Pancreas (tissue), 10 donors: ENCODE measurements at regions not wholly inside any gene's neighbourhood (a gene's known extent, or its start where the extent isn't known, plus 50 kb on each side); places are given as distances from the start of the nearest gene placed in this dataset.

Experiments
- ATAC-seq, 4 donors: fragments of 200-7000 bp; cut with Tn5 transposase; one replicate each; pipeline versions ENCODE4 v1.8.0 to v1.9.1; 2020; ENCODE audit warnings: mild to moderate bottlenecking in 4 of 4, moderate library complexity in 4 of 4
- DNase-seq, 6 donors: peaks; one replicate each; pipeline ENCODE4 v3.0.0-alpha.2; 2020
- FAIRE-seq: peaks from 2 replicates; lab custom pipeline; 2012; peaks lifted over from hg19 to GRCh38; lab: Jason Lieb, UNC
- H3K27ac ChIP-seq, 4 donors: fragments of 200-600 bp; sonication (generic); 1 replicate in 3 of 4; 2 replicates in 1 of 4; pipeline versions ENCODE4 v1.5.0 to v1.8.0; 2020
- H3K27me3 ChIP-seq, 4 donors: fragments of 200-600 bp; one replicate each; pipeline ENCODE4 v1.8.0; 2021
- H3K36me3 ChIP-seq, 3 donors: fragments of 200-600 bp; sonication (generic) in 1 of 3; one replicate each; pipeline versions ENCODE4 v1.5.0 to v1.8.0; 2020 to 2021
- H3K4me1 ChIP-seq, 3 donors: fragments of 200-600 bp; one replicate each; pipeline ENCODE4 v1.8.0; 2021
- H3K4me3 ChIP-seq, 4 donors: fragments of 200-600 bp; sonication (generic) in 2 of 4; one replicate each; pipeline versions ENCODE4 v1.5.0 to v1.8.0; 2020 to 2021
- H3K9me3 ChIP-seq, 4 donors: fragments of 200-600 bp; one replicate each; pipeline ENCODE4 v1.8.0; 2021
- WGBS, 2 donors: extraction: QIAGEN DNeasy Blood & Tissue Kit; methylation state at CpG; one replicate each; pipeline ENCODE4 v1.1.7; 2013; 5-methylcytosine and 5-hydroxymethylcytosine counted together
- intact Hi-C, 3 donors: fragments of 100-400 bp; cut with DNase I; formaldehyde crosslinking; loops; one replicate each; pipeline versions ENCODE4 v1.11.1 to v1.14.2; 2022
- TF ChIP-seq, protein P1 (sequence below), 4 donors: fragments of 200-600 bp; sonication (generic) in 3 of 4; IDR thresholded peaks; one replicate each; pipeline versions ENCODE4 v1.5.0 to v1.8.0; 2021; ENCODE audit warnings: antibody characterized with exemption in 4 of 4
- donor health status: healthy with polysubstance abuse.
- donor health status: DM: no; HTN: no; CAD: no; lungs with moderate emphysema.
- donor health status: DM: no; HTN: no; CAD: no.
- donor health status: control.
- donor health status: control.
- donor health status: Bipolar disorder and iron deficiency.
- donor health status: DM: yes; HTN: yes; CAD: no.
- donor health status: DM: no; HTN: no; CAD: no.
- donor health status: DM: no; HTN: no; CAD: no.
- donor health status: DM: yes; HTN: yes; CAD: no.

DNA sequence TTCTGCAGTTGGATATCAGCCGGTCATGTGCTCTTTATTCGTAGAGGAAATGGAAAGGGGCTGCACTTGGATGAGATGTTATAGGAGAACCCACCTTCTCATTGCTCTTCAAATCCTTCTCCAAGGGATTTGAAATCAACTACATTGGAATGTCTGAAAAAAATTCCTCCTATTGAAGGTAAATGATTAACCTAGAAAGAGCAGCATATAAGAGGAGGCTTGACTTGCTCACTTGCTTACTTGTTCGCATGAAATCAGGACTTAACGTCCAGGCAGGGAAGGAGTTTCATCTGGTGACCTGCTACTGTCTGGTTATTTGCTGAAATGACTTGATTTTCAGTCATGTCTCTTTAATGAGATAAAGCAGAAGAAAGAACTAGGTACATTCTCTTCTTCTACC lies 338.4 kb upstream of the NOCT start:
- H3K4me1 ChIP-seq = no peaks in the 10 kb centered on the region
- intact Hi-C loops = loop anchor here in 1 of 3 donors (10.0 kb wide), 1 partner anchor 632 kb away; no protein-coding TSS in a partner anchor
- H3K36me3 ChIP-seq = no peaks in the 10 kb centered on the region
- H3K27ac ChIP-seq = no peak overlapping the region
- H3K4me3 ChIP-seq = no peak overlapping the region
- 51 to 55% methylated on average over 4 of the region's 4 CpGs for WGBS, 2 donors
- ATAC-seq = no peak
- FAIRE-seq = no peak
- H3K27me3 ChIP-seq = no peaks in the 10 kb centered on the region
- TF ChIP-seq, protein P1, sequence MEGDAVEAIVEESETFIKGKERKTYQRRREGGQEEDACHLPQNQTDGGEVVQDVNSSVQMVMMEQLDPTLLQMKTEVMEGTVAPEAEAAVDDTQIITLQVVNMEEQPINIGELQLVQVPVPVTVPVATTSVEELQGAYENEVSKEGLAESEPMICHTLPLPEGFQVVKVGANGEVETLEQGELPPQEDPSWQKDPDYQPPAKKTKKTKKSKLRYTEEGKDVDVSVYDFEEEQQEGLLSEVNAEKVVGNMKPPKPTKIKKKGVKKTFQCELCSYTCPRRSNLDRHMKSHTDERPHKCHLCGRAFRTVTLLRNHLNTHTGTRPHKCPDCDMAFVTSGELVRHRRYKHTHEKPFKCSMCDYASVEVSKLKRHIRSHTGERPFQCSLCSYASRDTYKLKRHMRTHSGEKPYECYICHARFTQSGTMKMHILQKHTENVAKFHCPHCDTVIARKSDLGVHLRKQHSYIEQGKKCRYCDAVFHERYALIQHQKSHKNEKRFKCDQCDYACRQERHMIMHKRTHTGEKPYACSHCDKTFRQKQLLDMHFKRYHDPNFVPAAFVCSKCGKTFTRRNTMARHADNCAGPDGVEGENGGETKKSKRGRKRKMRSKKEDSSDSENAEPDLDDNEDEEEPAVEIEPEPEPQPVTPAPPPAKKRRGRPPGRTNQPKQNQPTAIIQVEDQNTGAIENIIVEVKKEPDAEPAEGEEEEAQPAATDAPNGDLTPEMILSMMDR (IDR thresholded peaks at IDR 0.05) = no peak
- DNase-seq = no peak
- H3K9me3 ChIP-seq = no peaks in the 10 kb centered on the region

DNA sequence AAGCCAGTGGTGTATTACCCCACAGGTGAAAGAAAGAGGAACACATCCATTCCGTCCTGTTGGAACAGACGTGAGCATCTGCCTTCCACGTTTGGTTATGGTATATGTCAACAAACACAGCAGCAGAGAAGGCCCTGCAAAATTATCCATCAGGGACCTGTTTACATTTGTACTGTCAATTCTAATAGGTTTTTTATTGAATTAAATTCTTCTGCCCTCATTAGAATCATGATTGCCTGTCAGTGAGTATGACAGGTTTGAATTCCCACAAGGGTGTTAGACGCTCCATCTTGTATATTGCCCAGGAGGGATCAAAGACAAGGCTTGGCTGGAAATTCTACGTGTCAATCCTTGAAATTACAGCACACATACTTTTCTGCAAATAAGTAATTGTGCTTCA lies 339.9 kb upstream of the NOCT start:
- H3K27ac ChIP-seq = no peak overlapping the region
- FAIRE-seq (no peak), DNase-seq (no peak), ATAC-seq (no peak)
- H3K9me3 ChIP-seq = no peaks in the 10 kb centered on the region
- H3K4me1 ChIP-seq = no peaks in the 10 kb centered on the region
- TF ChIP-seq, protein P1 (IDR thresholded peaks at IDR 0.05) = no peak
- no peaks in the 10 kb centered on the region for H3K27me3 ChIP-seq
- H3K4me3 ChIP-seq = no peak overlapping the region
- intact Hi-C loops = loop anchor here in 1 of 3 donors (10.0 kb wide), 1 partner anchor 631 kb away; no protein-coding TSS in a partner anchor
- H3K36me3 ChIP-seq = no peaks in the 10 kb centered on the region
- 80 to 82% methylated on average over 5 of the region's 5 CpGs for WGBS, 2 donors

DNA sequence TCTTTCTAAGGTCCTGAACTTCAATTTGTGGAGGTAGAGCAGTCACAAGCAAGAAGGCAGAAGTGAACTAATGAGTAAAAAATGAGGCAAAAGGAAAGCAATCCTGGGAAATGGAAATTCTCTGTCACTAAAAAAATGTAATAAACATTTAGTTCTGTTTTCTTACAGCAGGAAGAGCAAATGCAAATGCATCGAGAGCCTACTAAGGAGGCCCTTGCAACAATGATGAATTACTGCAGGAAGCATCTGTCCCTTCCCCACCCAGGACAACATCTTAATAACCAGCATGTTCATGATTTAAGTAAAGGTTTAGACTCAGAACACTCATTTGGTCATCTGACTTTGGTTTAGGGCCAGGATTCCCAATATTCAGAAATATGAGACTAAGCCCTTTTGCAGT lies 341.4 kb upstream of the NOCT start:
- H3K36me3 ChIP-seq = no peaks in the 10 kb centered on the region
- intact Hi-C loops = loop anchor here in 1 of 3 donors (10.0 kb wide), 1 partner anchor 629 kb away; no protein-coding TSS in a partner anchor
- no peaks in the 10 kb centered on the region for H3K27me3 ChIP-seq
- no peaks in the 10 kb centered on the region for H3K4me1 ChIP-seq
- 89% methylated on average over 1 of the region's 1 CpG for WGBS, 2 donors
- no peaks in the 10 kb centered on the region for H3K9me3 ChIP-seq
- TF ChIP-seq, protein P1 (IDR thresholded peaks at IDR 0.05) = no peak
- no peak for DNase-seq
- H3K4me3 ChIP-seq = no peak overlapping the region
- no peak overlapping the region for H3K27ac ChIP-seq
- no peak for FAIRE-seq
- no peak for ATAC-seq

DNA sequence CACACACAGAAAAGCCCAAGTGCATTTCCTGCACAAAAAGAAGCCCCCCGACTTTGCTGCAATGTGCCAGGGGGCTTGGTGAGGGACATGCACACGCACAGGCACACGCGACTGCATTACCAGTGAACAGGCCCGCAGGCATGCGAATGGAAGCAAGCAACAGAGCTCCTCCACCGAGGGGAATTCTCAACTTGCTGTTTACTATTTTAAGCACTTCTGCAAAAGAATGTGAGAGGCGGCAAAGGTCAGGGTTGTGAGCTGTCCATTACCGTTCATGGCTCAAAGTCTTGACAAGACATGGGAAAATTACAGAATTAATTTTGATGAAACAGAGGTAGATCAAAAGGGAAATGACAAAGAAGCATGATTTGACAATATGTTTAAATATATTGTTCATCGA lies 342.5 kb upstream of the NOCT start:
- FAIRE-seq (no peak), DNase-seq (no peak), ATAC-seq (no peak)
- Histone ChIP-seq H3K9me3 (no peaks in the 10 kb centered on the region), H3K4me1 (no peaks in the 10 kb centered on the region), H3K27me3 (no peaks in the 10 kb centered on the region), H3K36me3 (no peaks in the 10 kb centered on the region), H3K27ac (no peak overlapping the region), H3K4me3 (no peak overlapping the region)
- 51 to 53% methylated on average over 10 of the region's 10 CpGs for WGBS, 2 donors
- TF ChIP-seq, protein P1 (IDR thresholded peaks at IDR 0.05) = no peak
- intact Hi-C loops = loop anchor here in 1 of 3 donors (10.0 kb wide), 1 partner anchor 628 kb away; no protein-coding TSS in a partner anchor

DNA sequence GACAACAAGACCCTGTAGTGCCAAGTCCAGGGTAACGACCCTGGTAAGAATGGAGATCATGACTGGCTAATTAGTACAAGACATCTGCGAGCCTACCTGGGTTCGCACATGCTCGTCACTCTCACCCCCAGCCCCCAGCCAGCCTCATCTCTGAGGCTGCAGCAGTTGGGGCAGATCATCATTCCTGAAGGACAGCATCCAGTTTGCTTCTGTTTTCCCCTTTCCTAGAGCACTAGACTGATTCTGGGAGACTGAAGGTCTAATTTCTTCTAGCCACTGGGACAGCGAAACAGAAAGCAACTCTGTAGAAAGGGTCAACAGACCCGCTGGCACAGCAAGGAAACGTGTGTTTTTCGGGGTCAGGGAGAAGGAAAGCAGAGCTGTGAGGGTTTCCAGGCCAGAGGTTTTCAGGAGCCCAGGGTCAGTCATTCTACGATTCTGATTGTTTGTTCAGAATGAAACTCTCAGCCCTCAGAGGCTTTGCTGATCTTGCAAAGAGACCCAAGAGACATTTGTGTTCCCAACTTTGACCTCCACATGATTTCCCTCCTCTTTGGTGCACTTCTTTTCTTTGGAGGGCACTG lies 343.1 kb upstream of the NOCT start:
- ATAC-seq = no peak
- intact Hi-C loops = loop anchor here in 1 of 3 donors (10.0 kb wide), 1 partner anchor 628 kb away; no protein-coding TSS in a partner anchor
- H3K4me1 ChIP-seq = no peaks in the 10 kb centered on the region
- H3K27ac ChIP-seq = no peak overlapping the region
- WGBS, 2 donors = 77 to 84% methylated on average over 9 of the region's 9 CpGs
- no peaks in the 10 kb centered on the region for H3K9me3 ChIP-seq
- no peaks in the 10 kb centered on the region for H3K36me3 ChIP-seq
- TF ChIP-seq, protein P1 (IDR thresholded peaks at IDR 0.05) = no peak
- no peak overlapping the region for H3K4me3 ChIP-seq
- no peak for DNase-seq
- no peak for FAIRE-seq
- H3K27me3 ChIP-seq = no peaks in the 10 kb centered on the region
